OCI-LY7 (cell line): ENCODE measurements at regions not wholly inside any gene's neighbourhood (a gene's known extent, or its start where the extent isn't known, plus 50 kb on each side); places are given as distances from the start of the nearest gene placed in this dataset.

Experiments
- CTCF ChIP-seq: fragments of 200-600 bp; sonication (generic); conservative IDR thresholded peaks from 2 replicates; pipeline ENCODE4 v1.5.1; 2014; ENCODE audit warnings: mild to moderate bottlenecking, antibody characterized with exemption, low read length, moderate library complexity, mixed read lengths
- EZH2phosphoT487 ChIP-seq: fragments of 200-600 bp; sonication (generic); IDR thresholded peaks from 2 replicates; pipeline ENCODE4 v1.6.1; 2018; ENCODE audit warnings: low read depth, borderline replicate concordance, mild to moderate bottlenecking, mixed run types, antibody characterized with exemption, low read length, moderate library complexity, mixed read lengths

GRCh38 chr22:49116486-49117120 lies 711.1 kb downstream of the BRD1 start:
- TF ChIP-seq CTCF (no peak), EZH2phosphoT487 (no peak)
